Liver (tissue), 7 donors: ENCODE measurements at regions not wholly inside any gene's neighbourhood (a gene's known extent, or its start where the extent isn't known, plus 50 kb on each side); places are given as distances from the start of the nearest gene placed in this dataset.
A peak's percentile ranks its signal among the peaks of the same experiment; 100 is the strongest.

ENCODE experiments used
- DNase-seq: peaks from one replicate; pipeline ENCODE4 v3.0.0-alpha.2; 2017; ENCODE audit warnings: low spot score
- H3K27ac ChIP-seq, 2 donors: one replicate each; pipeline ENCODE4 v1.7.0; 2013; ENCODE audit warnings: inconsistent platforms in 2 of 2, low read length in 2 of 2, control low read depth in 1 of 2, low read depth in 1 of 2, mild to moderate bottlenecking in 1 of 2
- H3K27me3 ChIP-seq, 4 donors: one replicate each; pipeline versions ENCODE4 v1.6.1 to v1.7.0; 2013; ENCODE audit warnings: low read length in 3 of 4, inconsistent platforms in 1 of 4, mild to moderate bottlenecking in 1 of 4, moderate library complexity in 1 of 4; ENCODE audit not compliant: control insufficient read depth in 4 of 4, insufficient read depth in 4 of 4
- H3K36me3 ChIP-seq, 4 donors: one replicate each; pipeline versions ENCODE4 v1.6.1 to v1.7.0; 2013; ENCODE audit warnings: low read length in 3 of 4, mild to moderate bottlenecking in 3 of 4, low read depth in 1 of 4, moderate library complexity in 1 of 4; ENCODE audit not compliant: control insufficient read depth in 4 of 4, insufficient read depth in 3 of 4
- H3K4me1 ChIP-seq, 4 donors: one replicate each; pipeline versions ENCODE4 v1.6.1 to v1.7.0; 2013; ENCODE audit warnings: low read length in 3 of 4, mild to moderate bottlenecking in 3 of 4, moderate library complexity in 1 of 4; ENCODE audit not compliant: control insufficient read depth in 4 of 4, insufficient read depth in 4 of 4
- H3K4me3 ChIP-seq, 3 donors: one replicate each; pipeline versions ENCODE4 v1.6.1 to v1.7.0; 2013; ENCODE audit warnings: low read length in 3 of 3, control low read depth in 1 of 3, low read depth in 1 of 3, mild to moderate bottlenecking in 1 of 3
- H3K9ac ChIP-seq, 2 donors: one replicate each; pipeline ENCODE4 v1.7.0; 2013; ENCODE audit warnings: low read length in 2 of 2, mild to moderate bottlenecking in 2 of 2, moderate library complexity in 2 of 2, control low read depth in 1 of 2, low read depth in 1 of 2
- H3K9me3 ChIP-seq, 4 donors: one replicate each; pipeline versions ENCODE4 v1.6.1 to v1.7.0; 2013; ENCODE audit warnings: low read length in 3 of 4; ENCODE audit not compliant: control insufficient read depth in 4 of 4
- EGR1 ChIP-seq, 2 donors: IDR thresholded peaks; 2 replicates each; pipeline ENCODE4 v1.6.1; 2016 to 2018; ENCODE audit warnings: antibody characterized with exemption in 2 of 2, low read depth in 2 of 2
- FOXA1 ChIP-seq: IDR thresholded peaks from 2 replicates; pipeline ENCODE4 v1.6.1; 2016; ENCODE audit warnings: antibody characterized with exemption
- FOXA2 ChIP-seq: IDR thresholded peaks from 2 replicates; pipeline ENCODE4 v1.6.1; 2016; ENCODE audit warnings: antibody characterized with exemption
- GABPA ChIP-seq, 2 donors: IDR thresholded peaks in 1 of 2; conservative IDR thresholded peaks in 1 of 2; 2 replicates each; pipeline ENCODE4 v1.6.1; 2016; ENCODE audit warnings: antibody characterized with exemption in 2 of 2, mild to moderate bottlenecking in 1 of 2, moderate library complexity in 1 of 2
- HNF4G ChIP-seq: IDR thresholded peaks from 2 replicates; pipeline ENCODE4 v1.6.1; 2016; ENCODE audit warnings: antibody characterized with exemption
- JUND ChIP-seq, 2 donors: IDR thresholded peaks; 2 replicates each; pipeline ENCODE4 v1.6.1; 2016; ENCODE audit warnings: antibody characterized with exemption in 2 of 2
- NR2F2 ChIP-seq: IDR thresholded peaks from 2 replicates; pipeline ENCODE4 v1.6.1; 2016; ENCODE audit warnings: antibody characterized with exemption
- RAD21 ChIP-seq, 2 donors: IDR thresholded peaks; 2 replicates each; pipeline ENCODE4 v1.6.1; 2016; ENCODE audit warnings: antibody characterized with exemption in 2 of 2, mild to moderate bottlenecking in 2 of 2
- SP1 ChIP-seq: IDR thresholded peaks from 2 replicates; pipeline ENCODE4 v1.6.1; 2018; ENCODE audit warnings: antibody characterized with exemption, mild to moderate bottlenecking
- TAF1 ChIP-seq: conservative IDR thresholded peaks from 2 replicates; pipeline ENCODE4 v1.6.1; 2016; ENCODE audit warnings: antibody characterized with exemption, mild to moderate bottlenecking
- ZBTB33 ChIP-seq: IDR thresholded peaks from 2 replicates; pipeline ENCODE4 v1.6.1; 2016; ENCODE audit warnings: antibody characterized with exemption
- WGBS: extraction: QIAGEN DNeasy Blood & Tissue Kit; methylation state at CpG from one replicate; pipeline ENCODE4 v1.1.7; 2013; 5-methylcytosine and 5-hydroxymethylcytosine counted together
- TF ChIP-seq, protein P1 (sequence below): IDR thresholded peaks from 2 replicates; pipeline ENCODE4 v1.6.1; 2016; ENCODE audit warnings: antibody characterized with exemption, mild to moderate bottlenecking
- TF ChIP-seq, protein P2 (sequence below): IDR thresholded peaks from 2 replicates; pipeline ENCODE4 v1.6.1; 2016; ENCODE audit warnings: antibody characterized with exemption
- donor health status: healthy.
- donor health status: healthy.
- donor health status: healthy.
- donor health status: healthy.

DNA sequence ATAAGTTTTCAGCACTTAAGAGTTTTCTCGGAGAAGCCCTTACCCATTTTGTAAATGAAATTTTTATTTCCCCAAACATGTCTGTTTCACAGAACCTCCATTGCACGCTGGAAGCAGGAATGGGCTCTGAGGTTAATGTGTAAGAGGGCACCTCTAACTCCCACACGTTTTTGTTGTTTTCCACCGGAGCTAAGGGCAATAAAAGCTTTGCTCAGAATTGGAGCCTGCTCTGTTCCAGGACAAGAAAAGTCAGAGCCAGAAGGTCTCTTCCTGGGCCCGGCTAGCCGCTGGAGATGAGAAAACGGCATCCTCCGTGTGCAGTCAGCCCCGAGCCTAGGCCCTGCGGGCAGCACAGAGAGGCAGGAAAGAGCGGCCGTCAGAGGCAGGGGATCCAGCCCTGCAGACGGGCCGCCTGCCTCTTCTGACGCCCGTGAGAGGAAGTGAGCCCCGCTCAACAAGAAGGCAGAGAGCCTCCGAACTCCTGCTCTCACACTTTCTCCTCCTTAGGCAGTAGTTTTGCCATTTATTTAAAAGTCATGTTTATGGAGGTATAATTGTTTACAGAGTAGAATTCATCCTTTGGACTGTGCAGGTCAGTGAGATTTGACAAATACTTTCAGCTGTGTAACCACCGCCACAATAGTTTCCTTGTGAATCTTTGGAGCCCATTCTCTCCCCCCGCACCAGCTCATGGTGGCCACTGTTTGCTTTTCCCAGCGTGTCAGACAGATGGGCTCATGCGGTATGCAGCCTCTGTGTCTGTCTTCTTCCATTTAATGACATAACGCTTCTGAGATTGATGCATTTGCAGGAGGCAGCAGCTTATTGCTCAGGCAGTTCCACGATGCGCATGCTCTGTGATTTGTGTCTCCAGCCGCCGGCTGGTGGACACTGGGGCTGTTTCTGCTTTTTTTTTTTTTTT, 117.3 kb downstream of the GALR1 start:
- TF ChIP-seq FOXA2 = no peak
- TF ChIP-seq, protein P1, sequence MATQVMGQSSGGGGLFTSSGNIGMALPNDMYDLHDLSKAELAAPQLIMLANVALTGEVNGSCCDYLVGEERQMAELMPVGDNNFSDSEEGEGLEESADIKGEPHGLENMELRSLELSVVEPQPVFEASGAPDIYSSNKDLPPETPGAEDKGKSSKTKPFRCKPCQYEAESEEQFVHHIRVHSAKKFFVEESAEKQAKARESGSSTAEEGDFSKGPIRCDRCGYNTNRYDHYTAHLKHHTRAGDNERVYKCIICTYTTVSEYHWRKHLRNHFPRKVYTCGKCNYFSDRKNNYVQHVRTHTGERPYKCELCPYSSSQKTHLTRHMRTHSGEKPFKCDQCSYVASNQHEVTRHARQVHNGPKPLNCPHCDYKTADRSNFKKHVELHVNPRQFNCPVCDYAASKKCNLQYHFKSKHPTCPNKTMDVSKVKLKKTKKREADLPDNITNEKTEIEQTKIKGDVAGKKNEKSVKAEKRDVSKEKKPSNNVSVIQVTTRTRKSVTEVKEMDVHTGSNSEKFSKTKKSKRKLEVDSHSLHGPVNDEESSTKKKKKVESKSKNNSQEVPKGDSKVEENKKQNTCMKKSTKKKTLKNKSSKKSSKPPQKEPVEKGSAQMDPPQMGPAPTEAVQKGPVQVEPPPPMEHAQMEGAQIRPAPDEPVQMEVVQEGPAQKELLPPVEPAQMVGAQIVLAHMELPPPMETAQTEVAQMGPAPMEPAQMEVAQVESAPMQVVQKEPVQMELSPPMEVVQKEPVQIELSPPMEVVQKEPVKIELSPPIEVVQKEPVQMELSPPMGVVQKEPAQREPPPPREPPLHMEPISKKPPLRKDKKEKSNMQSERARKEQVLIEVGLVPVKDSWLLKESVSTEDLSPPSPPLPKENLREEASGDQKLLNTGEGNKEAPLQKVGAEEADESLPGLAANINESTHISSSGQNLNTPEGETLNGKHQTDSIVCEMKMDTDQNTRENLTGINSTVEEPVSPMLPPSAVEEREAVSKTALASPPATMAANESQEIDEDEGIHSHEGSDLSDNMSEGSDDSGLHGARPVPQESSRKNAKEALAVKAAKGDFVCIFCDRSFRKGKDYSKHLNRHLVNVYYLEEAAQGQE = no peak
- no peak for TF ChIP-seq JUND (IDR thresholded peaks at IDR 0.05)
- TF ChIP-seq GABPA (IDR thresholded peaks at IDR 0.05 in 1 of 2, conservative IDR thresholded peaks at IDR 0.05 in 1 of 2) = no peak
- TF ChIP-seq NR2F2 = no peak
- no peak for TF ChIP-seq EGR1 (IDR thresholded peaks at IDR 0.05; ENCODE audit: low read depth in 2 of 2)
- TF ChIP-seq ZBTB33 = no peak
- TF ChIP-seq, protein P2, sequence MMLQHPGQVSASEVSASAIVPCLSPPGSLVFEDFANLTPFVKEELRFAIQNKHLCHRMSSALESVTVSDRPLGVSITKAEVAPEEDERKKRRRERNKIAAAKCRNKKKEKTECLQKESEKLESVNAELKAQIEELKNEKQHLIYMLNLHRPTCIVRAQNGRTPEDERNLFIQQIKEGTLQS = no peak
- WGBS = 29% methylated on average over 27 of the region's 27 CpGs
- Histone ChIP-seq H3K27me3 (peaks cover 0 to 8% (median 0%) of the 10 kb centered on the region in 4 donors), H3K9ac (no peak overlapping the region), H3K4me3 (peak overlapping the region in 1 of 3 donors; percentile 14), H3K27ac (no peak overlapping the region), H3K4me1 (peaks cover 0 to 4% (median 2%) of the 10 kb centered on the region in 4 donors), H3K9me3 (peaks cover 4 to 22% (median 9%) of the 10 kb centered on the region in 4 donors), H3K36me3 (no peaks in the 10 kb centered on the region)
- DNase-seq = no peak

GRCh38 chr18:77369644-77370043, 120.0 kb downstream of the GALR1 start:
- WGBS = 86% methylated on average over 2 of the region's 2 CpGs
- Histone ChIP-seq H3K4me3 (no peak overlapping the region), H3K9ac (no peak overlapping the region), H3K9me3 (peaks cover 4 to 16% (median 9%) of the 10 kb centered on the region in 4 donors), H3K4me1 (peaks cover 0 to 4% (median 2%) of the 10 kb centered on the region in 4 donors), H3K36me3 (no peaks in the 10 kb centered on the region), H3K27ac (no peak overlapping the region), H3K27me3 (peaks cover 0 to 5% (median 0%) of the 10 kb centered on the region in 4 donors)
- TF ChIP-seq FOXA1 (no peak), SP1 (no peak), FOXA2 (no peak), HNF4G (no peak), JUND (IDR thresholded peaks at IDR 0.05) (no peak), ZBTB33 (no peak), RAD21 (IDR thresholded peaks at IDR 0.05) (no peak), TAF1 (no peak), EGR1 (IDR thresholded peaks at IDR 0.05; ENCODE audit: low read depth in 2 of 2) (no peak)
- TF ChIP-seq, protein P1 = no peak
- DNase-seq = no peak
